VCaP (cell line): ENCODE measurements at regions not wholly inside any gene's neighbourhood (a gene's known extent, or its start where the extent isn't known, plus 50 kb on each side); places are given as distances from the start of the nearest gene placed in this dataset.
"Not testable (repeated sequence)": the region's sequence is repeated elsewhere in the genome, so short reads cannot be mapped to it uniquely, and the experiment has no call there.

ENCODE experiments used
- H3K27ac ChIP-seq: fragments of 450-650 bp; 2 replicates; pipeline ENCODE4 v1.5.1; 2017
- CTCF ChIP-seq: fragments of 450-650 bp; conservative IDR thresholded peaks from 2 replicates; pipeline ENCODE4 v1.5.1; 2017; ENCODE audit warnings: mild to moderate bottlenecking, moderate library complexity

- H3K27ac ChIP-seq, result not testable (repeated sequence)
Measured at GRCh38 chr16:29130901-29131851, 146.3 kb downstream of the LAT start.

GRCh38 chr16:29130131-29130711 is 145.4 kb downstream of the LAT start:
- not testable (repeated sequence) for H3K27ac ChIP-seq

GRCh38 chr16:29129458-29130038 is 144.7 kb downstream of the LAT start:
- not testable (repeated sequence) for H3K27ac ChIP-seq

- not testable (repeated sequence) for H3K27ac ChIP-seq
Measured at GRCh38 chr16:29128732-29129457, 144.0 kb downstream of the LAT start.

- not testable (repeated sequence) for H3K27ac ChIP-seq
Measured at GRCh38 chr16:29127806-29128420, 143.1 kb downstream of the LAT start.

- no peak overlapping the region for H3K27ac ChIP-seq
- TF ChIP-seq CTCF, result no peak
Measured at GRCh38 chr16:29126616-29127015, 141.8 kb downstream of the LAT start.

GRCh38 chr16:29126057-29126494 is 141.2 kb downstream of the LAT start:
- no peak overlapping the region for H3K27ac ChIP-seq

GRCh38 chr16:29124828-29125227 is 140.0 kb downstream of the LAT start:
- TF ChIP-seq CTCF, result no peak
- no peak overlapping the region for H3K27ac ChIP-seq

More at GRCh38 chr16:29126057-29126494, 141.2 kb downstream of the LAT start:
- TF ChIP-seq CTCF, result no peak

GRCh38 chr16:29124162-29124561 is 139.3 kb downstream of the LAT start:
- H3K27ac ChIP-seq, result not testable (repeated sequence)

- not testable (repeated sequence) for H3K27ac ChIP-seq
Measured at GRCh38 chr16:29120680-29121079, 135.8 kb downstream of the LAT start.

GRCh38 chr16:29118301-29118957 is 133.6 kb downstream of the LAT start:
- H3K27ac ChIP-seq, result not testable (repeated sequence)
